HCT116 (cell line): ENCODE measurements at regions not wholly inside any gene's neighbourhood (a gene's known extent, or its start where the extent isn't known, plus 50 kb on each side); places are given as distances from the start of the nearest gene placed in this dataset.

ENCODE experiments used
- ATAC-seq: fragments of 200-7000 bp; cut with Tn5 transposase; 2 replicates; pipeline ENCODE4 v1.9.1; 2020; ENCODE audit warnings: mild to moderate bottlenecking, moderate library complexity
- BruUV-seq: library from RNA; stranded (reverse); fragments of 400-500 nt; replicated peaks from 2 replicates; lab custom pipeline; 2021; lab: Mats Ljungman, UMichigan
- CTCF ChIA-PET: fragments of 300-600 bp; sonication (Branson Sonifier 250); formaldehyde crosslinking; loops from one replicate; lab custom pipeline; 2021; ENCODE audit warnings: antibody characterized with exemption; lab: Charles Lee
- POLR2A ChIA-PET: fragments of 300-600, 350-600 bp; sonication (Branson Sonifier 250); formaldehyde crosslinking; loops from one replicate; lab custom pipeline; 2021; ENCODE audit warnings: antibody characterized with exemption; lab: Charles Lee
- RAD21 ChIA-PET, 2 experiments: fragments of 300-600 bp; sonication (Branson Sonifier 250); formaldehyde crosslinking; loops; one replicate each; lab custom pipeline; 2023; ENCODE audit warnings: low total read pairs in 2 of 2; ENCODE audit not compliant: uncharacterized antibody in 2 of 2, unreplicated experiment in 2 of 2, low non-redundant PET in 1 of 2; lab: Charles Lee
- DNase-seq: peaks from one replicate; pipeline ENCODE4 v3.0.0-alpha.2; 2010; ENCODE audit warnings: low read depth, low spot score
- H2AFZ ChIP-seq: fragments of 200-600 bp; shearing (Covaris generic), sonication (generic); 2 replicates; pipeline ENCODE4 v1.6.1; 2017; ENCODE audit warnings: low read depth, mixed run types, mixed read lengths, antibody characterized with exemption, low read length; ENCODE audit not compliant: poor library complexity, severe bottlenecking
- H3K27ac ChIP-seq: 2 replicates; pipeline ENCODE4 v1.5.1; 2012; ENCODE audit warnings: low read depth, low read length
- H3K27me3 ChIP-seq: fragments of 200-600 bp; sonication (generic); 2 replicates; pipeline ENCODE4 v1.6.1; 2016; ENCODE audit warnings: mixed run types, low read length, mixed read lengths; ENCODE audit not compliant: insufficient read depth
- H3K36me3 ChIP-seq, 2 experiments: fragments of 200-500 bp in 1 of 2; fragments of 200-600 bp in 1 of 2; sonication (Bioruptor generic) in 1 of 2; sonication (generic) in 1 of 2; 2 replicates each; pipeline versions ENCODE4 v1.5.1 to v1.6.1; 2014 to 2016; ENCODE audit warnings: low read length in 2 of 2, inconsistent platforms in 1 of 2, mixed read lengths in 1 of 2, mixed run types in 1 of 2; ENCODE audit not compliant: insufficient read depth in 2 of 2, control insufficient read depth in 1 of 2
- H3K4me1 ChIP-seq, 2 experiments: fragments of 200-600 bp in 1 of 2; sonication (generic) in 1 of 2; 2 replicates each; pipeline versions ENCODE4 v1.5.1 to v1.6.1; 2012 to 2017; ENCODE audit warnings: low read length in 2 of 2, inconsistent platforms in 1 of 2, mild to moderate bottlenecking in 1 of 2, mixed read lengths in 1 of 2, mixed run types in 1 of 2, moderate library complexity in 1 of 2; ENCODE audit not compliant: insufficient read depth in 2 of 2, control insufficient read depth in 1 of 2
- H3K4me2 ChIP-seq: fragments of 200-600 bp; sonication (generic); 2 replicates; pipeline ENCODE4 v1.6.1; 2017; ENCODE audit warnings: mixed run types, low read length, mixed read lengths
- H3K4me3 ChIP-seq, 2 experiments: fragments of 200-600 bp in 1 of 2; sonication (generic) in 1 of 2; replicated peaks in 1 of 2; 2 replicates each; pipeline ENCODE4 v1.5.1; 2011 to 2016; ENCODE audit warnings: low read length in 2 of 2, control low read depth in 1 of 2, low read depth in 1 of 2, mild to moderate bottlenecking in 1 of 2, mixed read lengths in 1 of 2, mixed run types in 1 of 2
- H3K79me2 ChIP-seq: fragments of 200-600 bp; sonication (generic); 2 replicates; pipeline ENCODE4 v1.6.1; 2017; ENCODE audit warnings: mild to moderate bottlenecking, mixed run types, low read length, moderate library complexity, mixed read lengths; ENCODE audit not compliant: insufficient read depth
- H3K9ac ChIP-seq: fragments of 200-600 bp; sonication (generic); 2 replicates; pipeline ENCODE4 v1.6.1; 2016; ENCODE audit warnings: low read length, mixed read lengths
- H3K9me2 ChIP-seq: fragments of 200-600 bp; sonication (generic), shearing (Covaris generic); 2 replicates; pipeline ENCODE4 v1.6.1; 2017; ENCODE audit warnings: mixed run types, mild to moderate bottlenecking, moderate library complexity; ENCODE audit not compliant: insufficient read depth
- H3K9me3 ChIP-seq, 2 experiments: fragments of 200-500 bp in 1 of 2; fragments of 200-600 bp in 1 of 2; sonication (Bioruptor generic) in 1 of 2; sonication (generic) in 1 of 2; 2 replicates each; pipeline ENCODE4 v1.6.1; 2014 to 2017; ENCODE audit warnings: low read length in 2 of 2, mixed read lengths in 2 of 2, inconsistent platforms in 1 of 2, low read depth in 1 of 2, mild to moderate bottlenecking in 1 of 2, mixed run types in 1 of 2, moderate library complexity in 1 of 2; ENCODE audit not compliant: control insufficient read depth in 1 of 2, insufficient read depth in 1 of 2
- H4K20me1 ChIP-seq: fragments of 200-600 bp; sonication (generic), shearing (Covaris generic); 2 replicates; pipeline ENCODE4 v1.6.1; 2017; ENCODE audit warnings: mixed run types, mild to moderate bottlenecking, moderate library complexity; ENCODE audit not compliant: insufficient read depth
- CEBPB ChIP-seq: IDR thresholded peaks from 2 replicates; pipeline ENCODE4 v1.6.1; 2012; ENCODE audit warnings: low read depth
- CTCF ChIP-seq, 3 experiments: fragments of 200-600 bp in 1 of 3; sonication (generic) in 1 of 3; IDR thresholded peaks in 2 of 3; conservative IDR thresholded peaks in 1 of 3; 2 replicates each; pipeline ENCODE4 v1.5.1; 2012 to 2017; ENCODE audit warnings: low read depth in 2 of 3, low read length in 2 of 3, antibody characterized with exemption in 1 of 3, borderline replicate concordance in 1 of 3, control low read depth in 1 of 3, mild to moderate bottlenecking in 1 of 3, mixed read lengths in 1 of 3, mixed run types in 1 of 3, moderate library complexity in 1 of 3; ENCODE audit not compliant: insufficient read depth in 1 of 3
- ELF1 ChIP-seq: IDR thresholded peaks from 2 replicates; pipeline ENCODE4 v1.6.1; 2012; ENCODE audit warnings: low read depth, borderline replicate concordance
- EZH2 ChIP-seq: fragments of 200-600 bp; sonication (generic); IDR thresholded peaks from 2 replicates; pipeline ENCODE4 v1.6.1; 2017; ENCODE audit warnings: antibody characterized with exemption, mixed run types
- JUND ChIP-seq: IDR thresholded peaks from 2 replicates; pipeline ENCODE4 v1.6.1; 2012
- MAX ChIP-seq: IDR thresholded peaks from 2 replicates; pipeline ENCODE4 v1.6.1; 2012
- POLR2A ChIP-seq: IDR thresholded peaks from 2 replicates; pipeline ENCODE4 v1.7.0; 2011; ENCODE audit warnings: borderline replicate concordance; ENCODE audit not compliant: insufficient read depth, insufficient read length; ENCODE audit errors: extremely low read depth
- POLR2AphosphoS5 ChIP-seq: IDR thresholded peaks from 2 replicates; pipeline ENCODE4 v1.6.1; 2011; ENCODE audit warnings: mild to moderate bottlenecking, low read depth, low read length, moderate library complexity
- RAD21 ChIP-seq: IDR thresholded peaks from 2 replicates; pipeline ENCODE4 v1.6.1; 2012; ENCODE audit warnings: low read depth, mild to moderate bottlenecking
- REST ChIP-seq: IDR thresholded peaks from 2 replicates; pipeline ENCODE4 v1.6.1; 2012; ENCODE audit warnings: low read depth
- SIN3A ChIP-seq: IDR thresholded peaks from 2 replicates; pipeline ENCODE4 v1.6.1; 2012; ENCODE audit warnings: low read depth
- SP1 ChIP-seq: IDR thresholded peaks from 2 replicates; pipeline ENCODE4 v1.6.1; 2012; ENCODE audit warnings: low read depth
- SRF ChIP-seq: IDR thresholded peaks from 2 replicates; pipeline ENCODE4 v1.6.1; 2012; ENCODE audit warnings: low read depth
- TCF7L2 ChIP-seq: IDR thresholded peaks from 2 replicates; pipeline ENCODE4 v1.7.0; 2011; ENCODE audit warnings: borderline replicate concordance, inconsistent platforms; ENCODE audit not compliant: insufficient read depth, insufficient read length; ENCODE audit errors: extremely low read depth
- ZNF274 ChIP-seq: fragments of 200-500 bp; sonication (Bioruptor generic); IDR thresholded peaks from 2 replicates; pipeline ENCODE4 v1.6.1; 2014; ENCODE audit warnings: mild to moderate bottlenecking, low read depth, low read length, inconsistent platforms
- intact Hi-C: fragments of 100-400 bp; cut with micrococcal nuclease; formaldehyde crosslinking; loops from 2 replicates; pipeline ENCODE4 v1.10.0; 2022
- TF ChIP-seq, protein P1 (sequence below): IDR thresholded peaks from 2 replicates; pipeline ENCODE4 v1.6.1; 2012

- Histone ChIP-seq H3K27ac (no peak overlapping the region), H3K4me1 (no peaks in the 10 kb centered on the region), H3K9me3 (no peaks in the 10 kb centered on the region), H2AFZ (no peak overlapping the region), H3K36me3 (no peaks in the 10 kb centered on the region), H3K4me2 (no peak overlapping the region), H3K27me3 (no peaks in the 10 kb centered on the region), H4K20me1 (no peaks in the 10 kb centered on the region), H3K4me3 (no peak overlapping the region), H3K9me2 (no peaks in the 10 kb centered on the region), H3K9ac (no peak overlapping the region), H3K79me2 (no peaks in the 10 kb centered on the region)
- intact Hi-C loops = no loop called here
- DNase-seq (no peak), ATAC-seq (no peak)
- CTCF ChIA-PET = no interaction called here
- BruUV-seq = no TSS peak
- POLR2A ChIA-PET = no interaction called here
- RAD21 ChIA-PET = no interaction called here
- TF ChIP-seq REST (no peak), CTCF (IDR thresholded peaks at IDR 0.05 in 2 of 3, conservative IDR thresholded peaks at IDR 0.05 in 1 of 3; ENCODE audit: borderline replicate concordance in 1 of 3, insufficient read depth in 1 of 3, low read depth in 2 of 3, low read length in 2 of 3) (no peak), SIN3A (no peak), TCF7L2 (no peak), POLR2AphosphoS5 (no peak), ELF1 (no peak), ZNF274 (no peak), POLR2A (no peak), RAD21 (no peak), MAX (no peak), EZH2 (no peak), SP1 (no peak), JUND (no peak), SRF (no peak), CEBPB (no peak)
- TF ChIP-seq, protein P1, sequence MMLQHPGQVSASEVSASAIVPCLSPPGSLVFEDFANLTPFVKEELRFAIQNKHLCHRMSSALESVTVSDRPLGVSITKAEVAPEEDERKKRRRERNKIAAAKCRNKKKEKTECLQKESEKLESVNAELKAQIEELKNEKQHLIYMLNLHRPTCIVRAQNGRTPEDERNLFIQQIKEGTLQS = no peak
Measured at GRCh38 chr6:139525415-139525814, 151.0 kb upstream of the CITED2 start.
